Gastrocnemius medialis (tissue), 4 donors: ENCODE measurements at regions not wholly inside any gene's neighbourhood (a gene's known extent, or its start where the extent isn't known, plus 50 kb on each side); places are given as distances from the start of the nearest gene placed in this dataset.

Source experiments
- ATAC-seq, 2 donors: fragments of 150-250 bp; one replicate each; pipeline ENCODE4 v1.9.1; 2016
- DNase-seq, 2 donors: peaks; one replicate each; pipeline ENCODE4 v3.0.0-alpha.2; 2019
- H3K27ac ChIP-seq, 4 donors: fragments of 200-600 bp; sonication (generic); 1 replicate in 1 of 4; 2 replicates in 3 of 4; pipeline ENCODE4 v1.5.1; 2016 to 2018; ENCODE audit warnings: mild to moderate bottlenecking in 2 of 4, moderate library complexity in 1 of 4
- H3K27me3 ChIP-seq, 3 donors: fragments of 200-600 bp; sonication (generic) in 2 of 3; 1 replicate in 1 of 3; 2 replicates in 2 of 3; pipeline versions ENCODE4 v1.5.1 to v1.6.0; 2016 to 2019; ENCODE audit warnings: mild to moderate bottlenecking in 1 of 3, moderate library complexity in 1 of 3
- H3K36me3 ChIP-seq, 2 donors: fragments of 200-600 bp; sonication (generic) in 1 of 2; one replicate each; pipeline ENCODE4 v1.5.1; 2017 to 2018
- H3K4me1 ChIP-seq, 2 donors: fragments of 200-600 bp; sonication (generic) in 1 of 2; one replicate each; pipeline ENCODE4 v1.5.1; 2016 to 2017; ENCODE audit warnings: mild to moderate bottlenecking in 2 of 2
- H3K4me3 ChIP-seq, 4 donors: fragments of 200-600 bp; sonication (generic) in 3 of 4; 1 replicate in 1 of 4; 2 replicates in 3 of 4; pipeline ENCODE4 v1.5.1; 2016 to 2019; ENCODE audit warnings: mild to moderate bottlenecking in 2 of 4
- H3K9me3 ChIP-seq, 3 donors: fragments of 200-600 bp; sonication (generic) in 2 of 3; 1 replicate in 1 of 3; 2 replicates in 2 of 3; pipeline ENCODE4 v1.5.1; 2016 to 2019
- CTCF ChIP-seq, 5 experiments: fragments of 450-650 bp in 3 of 5; fragments of 200-600 bp in 2 of 5; sonication (generic) in 2 of 5; IDR thresholded peaks in 4 of 5; conservative IDR thresholded peaks in 1 of 5; 1 replicate in 4 of 5; 2 replicates in 1 of 5; pipeline ENCODE4 v1.5.1; 2016 to 2019; ENCODE audit warnings: antibody characterized with exemption in 5 of 5, mild to moderate bottlenecking in 3 of 5, moderate library complexity in 3 of 5
- POLR2A ChIP-seq, 2 donors: fragments of 450-650 bp; IDR thresholded peaks; one replicate each; pipeline ENCODE4 v1.6.1; 2017; ENCODE audit warnings: antibody characterized with exemption in 2 of 2, mild to moderate bottlenecking in 2 of 2, moderate library complexity in 2 of 2
- in situ Hi-C, 4 donors: fragments of 200-750 bp; cut with MboI; loops; one replicate each; pipeline versions ENCODE4 v1.15.0 to v1.8.0; 2017; ENCODE audit warnings: low sequenced_read_pairs in 4 of 4
- intact Hi-C: fragments of 100-400 bp; cut with DNase I; formaldehyde crosslinking; loops from one replicate; pipeline ENCODE4 v1.15.1; 2023; ENCODE audit warnings: low total_unique reads

GRCh38 chr3:18835021-18835420, 313.3 kb upstream of the KCNH8 start:
- Histone ChIP-seq H3K36me3 (no peaks in the 10 kb centered on the region), H3K27me3 (no peaks in the 10 kb centered on the region), H3K9me3 (no peaks in the 10 kb centered on the region), H3K27ac (no peak overlapping the region), H3K4me3 (no peak overlapping the region), H3K4me1 (no peaks in the 10 kb centered on the region)
- in situ Hi-C loops = no loop called here
- intact Hi-C loops = no loop called here
- TF ChIP-seq CTCF (IDR thresholded peaks at IDR 0.05 in 4 of 5, conservative IDR thresholded peaks at IDR 0.05 in 1 of 5) (no peak), POLR2A (IDR thresholded peaks at IDR 0.05) (no peak)
- no peak for ATAC-seq
- no peak for DNase-seq

- no peak for ATAC-seq
- TF ChIP-seq CTCF (IDR thresholded peaks at IDR 0.05 in 4 of 5, conservative IDR thresholded peaks at IDR 0.05 in 1 of 5) = no peak
- no peak for TF ChIP-seq POLR2A (IDR thresholded peaks at IDR 0.05)
- H3K9me3 ChIP-seq = no peaks in the 10 kb centered on the region
- no peaks in the 10 kb centered on the region for H3K4me1 ChIP-seq
- H3K27ac ChIP-seq = no peak overlapping the region
- no peaks in the 10 kb centered on the region for H3K27me3 ChIP-seq
- no peak for DNase-seq
- in situ Hi-C loops = no loop called here
- H3K36me3 ChIP-seq = no peaks in the 10 kb centered on the region
- intact Hi-C loops = no loop called here
- no peak overlapping the region for H3K4me3 ChIP-seq
Observed at GRCh38 chr3:18830087-18830486, 318.2 kb upstream of the KCNH8 start.

GRCh38 chr3:18828637-18829036, 319.7 kb upstream of the KCNH8 start:
- ATAC-seq = no peak
- intact Hi-C loops = no loop called here
- DNase-seq = no peak

GRCh38 chr3:18827664-18828063, 320.6 kb upstream of the KCNH8 start:
- intact Hi-C loops = no loop called here
- no peak for DNase-seq
- H3K4me1 ChIP-seq = no peaks in the 10 kb centered on the region
- no peaks in the 10 kb centered on the region for H3K27me3 ChIP-seq
- ATAC-seq = no peak
- no peaks in the 10 kb centered on the region for H3K9me3 ChIP-seq
- in situ Hi-C loops = no loop called here
- no peak overlapping the region for H3K4me3 ChIP-seq
- H3K36me3 ChIP-seq = no peaks in the 10 kb centered on the region
- no peak overlapping the region for H3K27ac ChIP-seq
- TF ChIP-seq CTCF (IDR thresholded peaks at IDR 0.05 in 4 of 5, conservative IDR thresholded peaks at IDR 0.05 in 1 of 5) = no peak
- no peak for TF ChIP-seq POLR2A (IDR thresholded peaks at IDR 0.05)

More at GRCh38 chr3:18828637-18829036, 319.7 kb upstream of the KCNH8 start:
- TF ChIP-seq CTCF (IDR thresholded peaks at IDR 0.05 in 4 of 5, conservative IDR thresholded peaks at IDR 0.05 in 1 of 5) (no peak), POLR2A (IDR thresholded peaks at IDR 0.05) (no peak)
- Histone ChIP-seq H3K27ac (no peak overlapping the region), H3K9me3 (no peaks in the 10 kb centered on the region), H3K36me3 (no peaks in the 10 kb centered on the region), H3K4me1 (no peaks in the 10 kb centered on the region), H3K4me3 (no peak overlapping the region), H3K27me3 (no peaks in the 10 kb centered on the region)
- in situ Hi-C loops = no loop called here

GRCh38 chr3:18825665-18826064, 322.6 kb upstream of the KCNH8 start:
- H3K4me3 ChIP-seq = no peak overlapping the region
- DNase-seq = no peak
- ATAC-seq = no peak
- H3K27ac ChIP-seq = no peak overlapping the region
- no peak for TF ChIP-seq CTCF (IDR thresholded peaks at IDR 0.05 in 4 of 5, conservative IDR thresholded peaks at IDR 0.05 in 1 of 5)
- TF ChIP-seq POLR2A (IDR thresholded peaks at IDR 0.05) = no peak
- no peaks in the 10 kb centered on the region for H3K36me3 ChIP-seq
- intact Hi-C loops = no loop called here
- in situ Hi-C loops = no loop called here
- H3K9me3 ChIP-seq = no peaks in the 10 kb centered on the region
- H3K4me1 ChIP-seq = no peaks in the 10 kb centered on the region
- no peaks in the 10 kb centered on the region for H3K27me3 ChIP-seq
